ENCODE measurements at regions not wholly inside any gene's neighbourhood (a gene's known extent, or its start where the extent isn't known, plus 50 kb on each side); places are given as distances from the start of the nearest gene placed in this dataset.
A peak's percentile ranks its signal among the peaks of the same experiment; 100 is the strongest.
"Not testable (repeated sequence)": the region's sequence is repeated elsewhere in the genome, so short reads cannot be mapped to it uniquely, and the experiment has no call there.

- DNase-seq: no peak
Measured at GRCh38 chr15:38614621-38615020, 50.0 kb upstream of the RASGRP1 start.

GRCh38 chr15:38617831-38618230 is 53.2 kb upstream of the RASGRP1 start:
- DNase-seq: no peak

- no peak for DNase-seq
Measured at GRCh38 chr15:38618242-38618955, 53.8 kb upstream of the RASGRP1 start.

- no peak for DNase-seq
Measured at GRCh38 chr15:38620098-38620497, 55.5 kb upstream of the RASGRP1 start.

GRCh38 chr15:38620851-38621594 is 56.4 kb upstream of the RASGRP1 start:
- no peak for DNase-seq

GRCh38 chr15:38622304-38622703 is 57.7 kb upstream of the RASGRP1 start:
- no peak for DNase-seq

- no peak for DNase-seq
Measured at GRCh38 chr15:38622908-38623307, 58.3 kb upstream of the RASGRP1 start.

GRCh38 chr15:38623744-38624143 is 59.1 kb upstream of the RASGRP1 start:
- DNase-seq: no peak

- no peak for DNase-seq
Measured at GRCh38 chr15:38624244-38625205, 59.9 kb upstream of the RASGRP1 start.

GRCh38 chr15:38625886-38626285 is 61.3 kb upstream of the RASGRP1 start:
- no peak for DNase-seq

- no peak for DNase-seq
Measured at GRCh38 chr15:38626443-38627050, 61.9 kb upstream of the RASGRP1 start.

- no peak for DNase-seq
Measured at GRCh38 chr15:38627689-38628277, 63.2 kb upstream of the RASGRP1 start.

- no peak for DNase-seq
Measured at GRCh38 chr15:38631119-38632075, 66.8 kb upstream of the RASGRP1 start.

- DNase-seq: no peak
Measured at GRCh38 chr15:38635170-38635569, 70.6 kb upstream of the RASGRP1 start.

GRCh38 chr15:38636597-38636996 is 72.0 kb upstream of the RASGRP1 start:
- DNase-seq: no peak

- no peak for DNase-seq
Measured at GRCh38 chr15:38638126-38638525, 73.5 kb upstream of the RASGRP1 start.

- DNase-seq: no peak
Measured at GRCh38 chr15:38638811-38639210, 74.2 kb upstream of the RASGRP1 start.

- DNase-seq: no peak
Measured at GRCh38 chr15:38642689-38643270, 78.2 kb upstream of the RASGRP1 start.

GRCh38 chr15:38644353-38644752 is 79.7 kb upstream of the RASGRP1 start:
- DNase-seq: not testable (repeated sequence)

GRCh38 chr15:38646716-38647115 is 82.1 kb upstream of the RASGRP1 start:
- DNase-seq: no peak

GRCh38 chr15:38647683-38648082 is 83.1 kb upstream of the RASGRP1 start:
- peak; percentile 15 for DNase-seq
